ENCODE measurements at regions not wholly inside any gene's neighbourhood (a gene's known extent, or its start where the extent isn't known, plus 50 kb on each side); places are given as distances from the start of the nearest gene placed in this dataset.
A peak's percentile ranks its signal among the peaks of the same experiment; 100 is the strongest.

- no peak for DNase-seq
Measured at GRCh38 chr11:28713850-28714249, 605.7 kb downstream of the METTL15 start.

DNA sequence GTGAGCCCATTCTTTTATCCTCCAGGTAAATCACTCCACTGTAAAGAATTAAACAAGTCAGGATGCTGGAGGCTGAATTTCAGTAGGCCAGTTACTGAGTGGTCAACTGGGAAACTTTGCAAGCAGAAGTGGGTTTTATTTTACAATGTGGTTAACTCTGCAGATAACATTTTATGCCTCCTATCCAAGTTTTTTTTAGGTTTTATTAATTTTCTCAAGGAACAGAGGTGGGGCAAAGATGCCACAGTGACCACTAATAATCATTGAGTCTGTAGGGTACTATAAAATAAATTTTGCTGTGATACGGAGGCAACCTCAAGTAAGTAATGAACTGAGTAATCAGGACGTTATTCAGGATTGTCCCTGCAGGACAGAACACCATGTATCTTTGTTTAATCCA, 599.9 kb downstream of the METTL15 start:
- no peak for DNase-seq

- no peak for DNase-seq
Measured at GRCh38 chr11:28704801-28705200, 596.6 kb downstream of the METTL15 start.

GRCh38 chr11:28703371-28703770, 595.2 kb downstream of the METTL15 start:
- DNase-seq = no peak

GRCh38 chr11:28702871-28703270, 594.7 kb downstream of the METTL15 start:
- DNase-seq = no peak

DNA sequence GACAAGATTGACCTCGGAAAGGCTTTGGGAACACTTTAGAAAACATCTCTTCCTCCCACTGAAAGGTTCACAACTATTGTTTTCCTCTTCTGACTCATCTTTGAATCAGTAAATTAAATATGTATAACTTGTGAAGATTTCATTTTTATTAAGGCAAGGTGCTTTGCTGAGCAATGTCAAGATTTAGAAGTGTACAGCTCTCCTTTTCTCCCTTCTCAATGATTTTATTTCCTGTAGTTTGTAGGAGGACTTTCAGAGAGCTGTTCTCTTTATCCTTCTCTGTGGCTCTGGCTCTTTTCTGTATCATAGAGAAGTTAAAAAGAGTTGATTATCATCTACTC, 594.2 kb downstream of the METTL15 start:
- DNase-seq = no peak

GRCh38 chr11:28701760-28702449, 593.7 kb downstream of the METTL15 start:
- DNase-seq = no peak

- DNase-seq = no peak
Measured at GRCh38 chr11:28699701-28700100, 591.5 kb downstream of the METTL15 start.

DNA sequence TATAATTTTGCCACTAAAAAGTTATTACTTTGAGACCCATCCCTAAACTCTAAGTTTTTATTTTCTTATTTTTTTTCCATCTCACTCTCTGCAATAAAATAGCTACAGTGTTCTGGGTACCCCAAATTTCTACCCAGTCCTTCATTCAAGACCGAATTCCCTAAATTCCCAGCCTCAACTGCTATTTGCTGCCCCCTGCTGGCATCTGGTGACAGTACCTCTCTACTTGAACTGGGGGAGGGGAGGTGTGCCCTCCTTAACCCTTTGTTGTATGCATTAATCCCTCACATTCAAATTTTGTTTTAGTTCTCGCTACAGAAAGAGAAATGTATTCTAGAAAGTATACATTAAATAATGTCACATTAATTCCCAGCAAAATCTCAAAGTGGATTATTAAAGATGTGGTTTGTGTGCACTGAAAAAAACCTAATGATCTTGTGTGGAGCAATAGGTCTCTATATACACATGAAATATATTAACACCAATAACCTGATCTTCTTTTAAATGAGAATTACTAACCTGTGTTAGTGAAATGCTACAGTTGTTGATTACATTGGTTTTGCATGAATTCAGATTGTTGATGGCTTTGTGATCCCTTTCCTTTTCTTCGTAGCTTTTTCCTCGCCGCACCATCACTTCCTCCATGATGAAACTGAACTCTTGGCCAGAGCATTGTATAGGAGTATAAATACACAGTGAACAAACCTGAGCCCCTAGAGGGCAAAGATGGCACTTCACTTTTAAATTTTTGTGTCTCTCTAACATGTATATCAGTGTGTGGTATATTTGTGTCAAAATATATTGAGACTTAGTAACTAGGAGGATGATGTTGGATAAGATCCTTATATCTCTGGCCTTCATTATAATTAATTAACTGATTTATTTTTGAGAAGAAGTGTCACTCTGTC, 590.0 kb downstream of the METTL15 start:
- peak; percentile 43 to 66 (median 60) for DNase-seq

DNA sequence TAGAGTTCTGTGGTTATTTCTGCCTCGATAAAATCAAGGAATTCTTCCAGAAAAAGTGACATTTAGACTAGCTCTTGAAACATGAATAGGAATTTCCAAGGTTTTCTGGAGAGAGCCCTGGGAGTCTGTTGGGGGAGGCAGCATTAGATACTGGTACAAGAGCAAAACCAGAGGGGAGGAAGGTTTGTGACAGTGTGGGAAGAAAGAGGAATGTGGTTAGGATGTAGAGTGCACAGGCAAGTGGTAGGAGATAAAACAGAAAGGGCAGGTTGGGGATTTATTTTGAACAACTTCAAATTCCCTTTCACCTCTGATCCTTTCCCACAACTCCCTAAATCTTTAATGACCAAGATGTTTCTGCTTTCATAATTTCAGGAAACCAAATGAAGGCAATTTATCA, 588.4 kb downstream of the METTL15 start:
- DNase-seq = no peak

DNA sequence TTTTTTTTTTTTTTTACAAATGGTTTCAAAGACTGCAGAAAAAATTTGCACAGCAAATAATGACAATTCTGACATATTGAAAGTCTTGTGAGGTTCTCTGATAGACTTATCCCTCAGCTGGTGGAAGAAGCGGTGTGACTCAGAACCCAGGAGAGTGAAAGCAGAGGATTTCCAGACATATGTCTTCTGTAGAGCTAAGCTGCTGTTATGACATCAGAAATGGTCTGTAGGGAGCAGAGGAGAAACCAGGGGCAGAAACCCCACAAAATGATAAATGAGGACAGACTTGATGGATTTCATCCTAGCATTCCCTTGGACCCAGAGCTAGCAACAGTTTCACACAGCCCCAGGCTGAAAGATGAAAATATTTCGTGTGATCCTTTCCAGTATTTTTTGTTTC, 582.6 kb downstream of the METTL15 start:
- no peak for DNase-seq

GRCh38 chr11:28684011-28684586, 575.9 kb downstream of the METTL15 start:
- no peak for DNase-seq

DNA sequence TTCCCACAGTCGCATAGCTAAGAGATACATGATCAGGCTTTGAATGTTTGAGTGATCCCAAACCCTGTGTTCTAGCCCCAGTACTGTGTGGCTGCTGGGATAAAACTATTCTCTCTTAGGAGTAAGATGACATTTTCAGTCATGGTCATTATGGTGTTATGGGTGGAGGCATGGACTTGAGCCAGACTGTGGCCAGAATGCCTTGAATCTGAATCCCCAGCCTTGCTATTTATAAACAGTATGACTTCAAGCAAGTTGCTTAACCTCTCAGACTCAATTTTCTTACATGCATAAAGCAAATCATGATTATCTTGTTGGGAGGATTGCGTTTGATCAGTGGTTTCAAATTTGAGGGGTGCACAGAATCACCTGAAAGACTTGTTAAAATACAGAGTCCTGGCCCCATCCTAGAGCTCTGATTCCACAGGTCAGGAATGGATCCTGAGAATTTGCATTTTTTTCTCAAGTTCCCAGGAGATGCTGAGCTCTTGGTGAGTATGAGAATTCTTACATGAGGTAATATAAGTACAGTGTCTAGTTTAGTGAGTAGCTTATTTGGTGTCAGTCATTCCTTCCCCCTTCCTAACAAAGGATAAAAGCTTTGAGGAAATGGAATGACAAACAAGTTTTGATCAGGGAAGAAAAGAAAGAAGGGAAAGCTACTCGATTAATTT, 571.7 kb downstream of the METTL15 start:
- no peak for DNase-seq

DNA sequence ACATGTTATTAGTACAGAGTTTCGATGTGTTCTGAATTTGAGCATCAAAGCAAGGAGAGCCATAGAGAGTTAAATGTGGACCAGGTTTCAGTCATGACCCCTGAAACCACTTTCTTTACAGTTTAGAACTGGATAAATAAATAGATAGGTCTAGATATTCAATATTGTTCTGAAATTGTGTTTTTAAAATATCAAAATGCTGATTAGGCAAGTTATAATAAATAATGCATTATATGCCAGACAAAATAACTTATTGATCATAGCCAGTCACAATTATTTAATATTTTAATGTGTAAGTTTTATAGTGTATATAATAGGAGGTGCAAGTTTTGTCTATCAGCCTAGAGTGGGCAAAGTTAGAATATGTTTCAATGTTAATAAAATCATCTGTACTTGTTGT, 569.5 kb downstream of the METTL15 start:
- DNase-seq = no peak

GRCh38 chr11:28675183-28675582, 567.0 kb downstream of the METTL15 start:
- no peak for DNase-seq

DNA sequence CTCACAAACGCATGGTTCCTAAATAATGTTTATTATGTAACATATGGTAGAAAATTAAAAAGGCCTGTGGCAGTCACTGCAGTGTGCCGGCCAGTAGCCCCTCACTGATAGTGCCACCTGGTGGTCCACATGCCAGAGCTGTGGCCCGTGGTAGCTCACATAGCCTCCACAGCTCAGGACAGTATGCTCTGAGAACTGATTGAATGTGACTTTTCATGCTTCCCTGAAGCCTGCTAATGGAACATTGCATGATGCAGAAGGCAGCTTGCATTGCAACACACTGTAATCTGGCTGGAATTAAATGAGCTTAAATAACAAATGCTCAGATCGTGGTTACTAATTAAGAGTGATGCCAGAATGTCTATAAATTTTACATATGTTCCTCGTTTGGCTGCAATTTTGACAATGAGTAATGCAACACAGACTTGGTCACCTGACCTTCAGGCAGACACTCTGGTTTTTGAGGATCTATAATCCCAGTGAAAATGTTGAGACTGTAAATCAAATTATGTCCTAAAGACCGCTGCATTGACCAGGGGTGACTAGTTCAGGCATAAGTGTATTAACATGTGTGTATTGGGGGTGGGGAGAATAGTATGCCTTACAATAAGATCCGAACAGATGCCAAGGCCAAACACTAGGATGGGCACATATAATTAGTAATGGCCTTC, 566.4 kb downstream of the METTL15 start:
- DNase-seq = no peak

GRCh38 chr11:28673691-28674432, 565.7 kb downstream of the METTL15 start:
- no peak for DNase-seq

- DNase-seq = no peak
Measured at GRCh38 chr11:28671274-28671673, 563.1 kb downstream of the METTL15 start.

GRCh38 chr11:28666632-28667031, 558.4 kb downstream of the METTL15 start:
- DNase-seq = no peak

DNA sequence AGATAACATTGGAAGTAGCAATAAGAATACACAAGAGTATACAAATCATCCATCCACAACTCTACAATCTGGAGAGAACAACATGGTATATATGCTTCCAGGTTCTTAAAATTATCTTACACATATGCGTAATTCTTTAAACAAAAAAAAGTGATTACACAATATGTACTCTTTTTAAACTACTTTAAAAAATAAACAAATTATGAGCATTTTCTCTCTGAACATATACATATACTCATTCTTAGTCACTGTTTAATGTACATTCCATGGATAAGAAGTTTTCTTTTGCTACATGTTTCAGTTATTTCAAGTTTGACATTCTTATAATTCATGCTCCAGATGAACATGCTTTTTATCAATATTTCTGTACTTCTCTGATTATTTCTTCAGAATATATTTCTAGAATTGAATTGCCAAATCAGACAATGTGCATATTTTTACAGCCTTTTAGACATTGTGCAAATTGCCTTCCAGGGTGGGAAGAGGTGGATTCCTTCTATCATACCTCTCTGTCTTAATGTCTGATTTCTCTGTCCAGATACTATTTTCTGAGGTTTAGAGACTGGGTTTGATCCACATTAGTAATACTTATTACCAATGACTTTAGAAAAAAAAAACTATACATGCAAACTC, 551.6 kb downstream of the METTL15 start:
- DNase-seq = no peak

GRCh38 chr11:28657378-28658030, 549.3 kb downstream of the METTL15 start:
- no peak for DNase-seq
